ENCODE measurements at regions not wholly inside any gene's neighbourhood (a gene's known extent, or its start where the extent isn't known, plus 50 kb on each side); places are given as distances from the start of the nearest gene placed in this dataset.

- H3K4me1 Mint-ChIP-seq = peaks cover 0 to 19% (median 0%) of the 10 kb centered on the region in 3 donors
Measured at GRCh38 chr6:142521791-142522190, 220.0 kb downstream of the ADGRG6 start.

GRCh38 chr6:142523515-142524375, 221.9 kb downstream of the ADGRG6 start:
- Mint-ChIP-seq H3K27me3 (peaks cover 0 to 9% of the 10 kb centered on the region in 2 donors), H3K9me3 (no peaks in the 10 kb centered on the region), H3K4me1 (peaks cover 0 to 11% (median 0%) of the 10 kb centered on the region in 3 donors), H3K4me3 (no peak overlapping the region), H3K27ac (no peak overlapping the region), H3K36me3 (no peaks in the 10 kb centered on the region)
- ATAC-seq (replicated peaks in 1 of 4) (no peak), DNase-seq (no peak)
- WGBS (ENCODE audit: insufficient coverage) = no CpG with 5 or more reads among the region's 4 CpGs
- ChIA-PET POLR2A (no interaction called here), CTCF (no interaction called here)
- H3K9me3 ChIP-seq = no peaks in the 10 kb centered on the region
- no peaks in the 10 kb centered on the region for H3K36me3 ChIP-seq (ENCODE audit: control insufficient read depth in 2 of 2, extremely low read depth in 1 of 2, insufficient read depth in 1 of 2, low read length in 1 of 2)
- peaks cover 0 to 2% of the 10 kb centered on the region in 2 experiments for H3K27me3 ChIP-seq (replicated peaks in 1 of 2; ENCODE audit: control insufficient read depth in 2 of 2, extremely low read depth in 1 of 2, insufficient read depth in 2 of 2, low read length in 1 of 2)
- H3K4me1 ChIP-seq (ENCODE audit: control insufficient read depth in 1 of 2, extremely low read depth in 1 of 2, insufficient read depth in 2 of 2, low read length in 2 of 2) = no peaks in the 10 kb centered on the region
- no peak overlapping the region for H3K27ac ChIP-seq (ENCODE audit: low read length)
- H3K4me3 ChIP-seq (ENCODE audit: control insufficient read depth in 1 of 2, extremely low read depth in 1 of 2, low read length in 1 of 2) = no peak overlapping the region

More at GRCh38 chr6:142521791-142522190, 220.0 kb downstream of the ADGRG6 start:
- H3K4me1 ChIP-seq (ENCODE audit: control insufficient read depth in 1 of 2, extremely low read depth in 1 of 2, insufficient read depth in 2 of 2, low read length in 2 of 2) = no peaks in the 10 kb centered on the region
- no peaks in the 10 kb centered on the region for H3K9me3 ChIP-seq
- DNase-seq = no peak
- peaks cover 0 to 8% of the 10 kb centered on the region in 2 experiments for H3K27me3 ChIP-seq (replicated peaks in 1 of 2; ENCODE audit: control insufficient read depth in 2 of 2, extremely low read depth in 1 of 2, insufficient read depth in 2 of 2, low read length in 1 of 2)
- Mint-ChIP-seq H3K9me3 (peaks cover 0 to 1% (median 0%) of the 10 kb centered on the region in 3 donors), H3K4me3 (no peak overlapping the region), H3K27ac (no peak overlapping the region), H3K27me3 (peaks cover 0 to 6% of the 10 kb centered on the region in 2 donors), H3K36me3 (no peaks in the 10 kb centered on the region)
- no peak overlapping the region for H3K27ac ChIP-seq (ENCODE audit: low read length)
- WGBS (ENCODE audit: insufficient coverage) = no CpG with 5 or more reads among the region's 2 CpGs
- no peak for ATAC-seq (replicated peaks in 1 of 4)
- CTCF ChIA-PET = interaction anchor here in 1 of 2 donors (0.6 kb wide), 1 partner anchor 10 kb away, joined by 3 read pairs; no protein-coding TSS in a partner anchor
- H3K4me3 ChIP-seq (ENCODE audit: control insufficient read depth in 1 of 2, extremely low read depth in 1 of 2, low read length in 1 of 2) = no peak overlapping the region
- no peaks in the 10 kb centered on the region for H3K36me3 ChIP-seq (ENCODE audit: control insufficient read depth in 2 of 2, extremely low read depth in 1 of 2, insufficient read depth in 1 of 2, low read length in 1 of 2)
- POLR2A ChIA-PET = no interaction called here

- no peaks in the 10 kb centered on the region for H3K4me1 ChIP-seq (ENCODE audit: control insufficient read depth in 1 of 2, extremely low read depth in 1 of 2, insufficient read depth in 2 of 2, low read length in 2 of 2)
- no peak overlapping the region for H3K4me3 ChIP-seq (ENCODE audit: control insufficient read depth in 1 of 2, extremely low read depth in 1 of 2, low read length in 1 of 2)
- peaks cover 0 to 6% of the 10 kb centered on the region in 2 donors for H3K27me3 Mint-ChIP-seq
- peaks cover 3% of the 10 kb centered on the region for H3K9me3 ChIP-seq
- no peaks in the 10 kb centered on the region for H3K4me1 Mint-ChIP-seq
- no peak for ATAC-seq (replicated peaks in 1 of 4)
- DNase-seq = no peak
- 100% methylated on average over 1 of the region's 3 CpGs for WGBS (ENCODE audit: insufficient coverage)
- no peaks in the 10 kb centered on the region for H3K36me3 Mint-ChIP-seq
- no peaks in the 10 kb centered on the region for H3K27me3 ChIP-seq (replicated peaks in 1 of 2; ENCODE audit: control insufficient read depth in 2 of 2, extremely low read depth in 1 of 2, insufficient read depth in 2 of 2, low read length in 1 of 2)
- no peak overlapping the region for H3K27ac ChIP-seq (ENCODE audit: low read length)
- H3K9me3 Mint-ChIP-seq = peaks cover 5 to 15% (median 11%) of the 10 kb centered on the region in 3 donors
- ChIA-PET POLR2A (no interaction called here), CTCF (no interaction called here)
- H3K4me3 Mint-ChIP-seq = no peak overlapping the region
- no peak overlapping the region for H3K27ac Mint-ChIP-seq
- H3K36me3 ChIP-seq (ENCODE audit: control insufficient read depth in 2 of 2, extremely low read depth in 1 of 2, insufficient read depth in 1 of 2, low read length in 1 of 2) = no peaks in the 10 kb centered on the region
Measured at GRCh38 chr6:142530566-142530965, 228.8 kb downstream of the ADGRG6 start.

GRCh38 chr6:142531727-142532126, 229.9 kb downstream of the ADGRG6 start:
- peaks cover 6 to 17% (median 12%) of the 10 kb centered on the region in 3 donors for H3K9me3 Mint-ChIP-seq
- no peaks in the 10 kb centered on the region for H3K4me1 ChIP-seq (ENCODE audit: control insufficient read depth in 1 of 2, extremely low read depth in 1 of 2, insufficient read depth in 2 of 2, low read length in 2 of 2)
- H3K9me3 ChIP-seq = peaks cover 3% of the 10 kb centered on the region
- ATAC-seq (replicated peaks in 1 of 4) (no peak), DNase-seq (no peak)
- no peaks in the 10 kb centered on the region for H3K27me3 ChIP-seq (replicated peaks in 1 of 2; ENCODE audit: control insufficient read depth in 2 of 2, extremely low read depth in 1 of 2, insufficient read depth in 2 of 2, low read length in 1 of 2)
- H3K27me3 Mint-ChIP-seq = peaks cover 0 to 3% of the 10 kb centered on the region in 2 donors
- no peak overlapping the region for H3K27ac Mint-ChIP-seq
- H3K36me3 ChIP-seq (ENCODE audit: control insufficient read depth in 2 of 2, extremely low read depth in 1 of 2, insufficient read depth in 1 of 2, low read length in 1 of 2) = no peaks in the 10 kb centered on the region
- 89% methylated on average over 1 of the region's 1 CpG for WGBS (ENCODE audit: insufficient coverage)
- H3K27ac ChIP-seq (ENCODE audit: low read length) = no peak overlapping the region
- no peak overlapping the region for H3K4me3 ChIP-seq (ENCODE audit: control insufficient read depth in 1 of 2, extremely low read depth in 1 of 2, low read length in 1 of 2)
- no peak overlapping the region for H3K4me3 Mint-ChIP-seq
- no peaks in the 10 kb centered on the region for H3K4me1 Mint-ChIP-seq
- POLR2A ChIA-PET = no interaction called here
- CTCF ChIA-PET = no interaction called here
- no peaks in the 10 kb centered on the region for H3K36me3 Mint-ChIP-seq

- H3K36me3 ChIP-seq (ENCODE audit: control insufficient read depth in 2 of 2, extremely low read depth in 1 of 2, insufficient read depth in 1 of 2, low read length in 1 of 2) = no peaks in the 10 kb centered on the region
- no peak for DNase-seq
- Mint-ChIP-seq H3K4me1 (no peaks in the 10 kb centered on the region), H3K27ac (no peak overlapping the region), H3K9me3 (peaks cover 6 to 17% (median 12%) of the 10 kb centered on the region in 3 donors), H3K36me3 (no peaks in the 10 kb centered on the region), H3K4me3 (no peak overlapping the region), H3K27me3 (no peaks in the 10 kb centered on the region)
- WGBS (ENCODE audit: insufficient coverage) = no CpG with 5 or more reads among the region's 1 CpG
- H3K27ac ChIP-seq (ENCODE audit: low read length) = no peak overlapping the region
- peaks cover 3% of the 10 kb centered on the region for H3K9me3 ChIP-seq
- CTCF ChIA-PET = no interaction called here
- no peaks in the 10 kb centered on the region for H3K4me1 ChIP-seq (ENCODE audit: control insufficient read depth in 1 of 2, extremely low read depth in 1 of 2, insufficient read depth in 2 of 2, low read length in 2 of 2)
- H3K27me3 ChIP-seq (replicated peaks in 1 of 2; ENCODE audit: control insufficient read depth in 2 of 2, extremely low read depth in 1 of 2, insufficient read depth in 2 of 2, low read length in 1 of 2) = no peaks in the 10 kb centered on the region
- H3K4me3 ChIP-seq (ENCODE audit: control insufficient read depth in 1 of 2, extremely low read depth in 1 of 2, low read length in 1 of 2) = no peak overlapping the region
- ATAC-seq (replicated peaks in 1 of 4) = no peak
- POLR2A ChIA-PET = no interaction called here
Measured at GRCh38 chr6:142534076-142534475, 232.3 kb downstream of the ADGRG6 start.

- Histone ChIP-seq H3K27ac (ENCODE audit: low read length) (no peak overlapping the region), H3K4me1 (ENCODE audit: control insufficient read depth in 1 of 2, extremely low read depth in 1 of 2, insufficient read depth in 2 of 2, low read length in 2 of 2) (no peaks in the 10 kb centered on the region), H3K27me3 (replicated peaks in 1 of 2; ENCODE audit: control insufficient read depth in 2 of 2, extremely low read depth in 1 of 2, insufficient read depth in 2 of 2, low read length in 1 of 2) (no peaks in the 10 kb centered on the region), H3K9me3 (peaks cover 3% of the 10 kb centered on the region), H3K36me3 (ENCODE audit: control insufficient read depth in 2 of 2, extremely low read depth in 1 of 2, insufficient read depth in 1 of 2, low read length in 1 of 2) (no peaks in the 10 kb centered on the region), H3K4me3 (ENCODE audit: control insufficient read depth in 1 of 2, extremely low read depth in 1 of 2, low read length in 1 of 2) (no peak overlapping the region)
- 61% methylated on average over 2 of the region's 2 CpGs for WGBS (ENCODE audit: insufficient coverage)
- POLR2A ChIA-PET = no interaction called here
- H3K4me1 Mint-ChIP-seq = no peaks in the 10 kb centered on the region
- H3K36me3 Mint-ChIP-seq = no peaks in the 10 kb centered on the region
- CTCF ChIA-PET = no interaction called here
- ATAC-seq (replicated peaks in 1 of 4) = no peak
- H3K4me3 Mint-ChIP-seq = no peak overlapping the region
- DNase-seq = no peak
- no peaks in the 10 kb centered on the region for H3K27me3 Mint-ChIP-seq
- no peak overlapping the region for H3K27ac Mint-ChIP-seq
- peaks cover 6 to 17% (median 12%) of the 10 kb centered on the region in 3 donors for H3K9me3 Mint-ChIP-seq
Measured at GRCh38 chr6:142534484-142534883, 232.7 kb downstream of the ADGRG6 start.

Measured in T-cell (primary cell).